OCI-M2 (cell line): ENCODE measurements at regions not wholly inside any gene's neighbourhood (a gene's known extent, or its start where the extent isn't known, plus 50 kb on each side); places are given as distances from the start of the nearest gene placed in this dataset.
"Not testable (repeated sequence)": the region's sequence is repeated elsewhere in the genome, so short reads cannot be mapped to it uniquely, and the experiment has no call there.

Source experiments
- DNase-seq: peaks from one replicate; lab custom pipeline; 2025; ENCODE audit not compliant: unreplicated experiment; lab: John Stamatoyannopoulos, UW

DNA sequence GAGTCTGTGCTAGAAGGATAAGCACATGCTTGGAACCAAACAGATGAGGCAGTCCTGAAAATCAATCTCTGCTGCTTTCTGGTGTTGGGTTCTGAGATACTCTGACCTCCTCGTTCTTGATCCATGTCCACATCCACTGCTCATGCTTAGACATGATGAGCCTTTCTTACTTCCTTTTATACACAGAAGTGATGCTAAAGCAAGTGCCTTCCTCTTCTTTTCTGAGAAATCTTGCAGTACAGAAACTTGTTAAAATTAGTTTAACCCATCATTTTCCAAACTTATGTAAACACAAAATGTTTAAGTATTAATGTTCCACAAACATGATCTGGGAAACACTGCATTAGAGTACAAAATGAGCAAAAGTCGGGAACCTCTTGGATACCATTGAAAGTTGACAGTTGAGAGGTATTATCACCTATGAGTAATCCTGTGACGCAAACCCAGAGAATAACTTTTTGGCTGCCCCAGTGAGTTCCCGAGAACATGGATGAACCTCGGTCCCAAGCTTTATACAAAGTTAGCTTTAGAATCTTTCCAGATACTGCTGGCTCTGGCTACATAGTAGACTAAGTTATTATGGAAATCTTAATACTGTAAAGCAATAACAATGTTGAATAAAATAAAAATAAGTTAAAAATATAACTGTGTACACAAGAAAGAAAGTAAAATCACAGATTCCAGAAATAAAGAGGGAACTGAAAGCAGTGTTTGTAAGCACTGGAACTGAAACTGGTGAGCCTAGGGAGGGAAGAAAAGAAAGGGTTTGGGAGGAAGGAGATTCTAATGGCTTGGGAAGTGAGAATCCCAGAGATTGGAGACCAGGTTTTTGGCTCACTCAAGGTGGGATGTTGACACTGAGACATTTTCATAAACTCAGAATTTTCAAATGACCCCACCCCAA is 429.3 kb upstream of the RUNX1 start:
- DNase-seq, result no peak

DNA sequence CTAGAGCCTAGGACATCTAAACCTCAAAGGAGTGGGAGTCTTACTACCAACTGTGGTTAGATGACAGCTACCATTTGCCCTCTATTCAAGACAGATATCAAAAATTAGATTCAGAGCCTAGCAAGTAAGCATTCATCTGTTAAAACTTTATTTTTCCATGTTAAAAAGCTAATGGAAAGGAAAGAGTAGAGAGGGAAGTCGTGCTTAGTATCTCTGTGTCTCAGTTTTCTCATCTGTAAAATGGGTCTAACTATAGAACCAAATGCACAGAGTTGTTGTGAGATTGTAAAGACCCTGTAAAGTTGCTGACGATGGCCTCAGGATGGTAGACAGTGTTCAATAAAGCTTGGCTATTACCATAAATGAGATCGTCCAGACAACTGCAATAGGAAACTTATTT is 428.5 kb upstream of the RUNX1 start:
- no peak for DNase-seq

DNA sequence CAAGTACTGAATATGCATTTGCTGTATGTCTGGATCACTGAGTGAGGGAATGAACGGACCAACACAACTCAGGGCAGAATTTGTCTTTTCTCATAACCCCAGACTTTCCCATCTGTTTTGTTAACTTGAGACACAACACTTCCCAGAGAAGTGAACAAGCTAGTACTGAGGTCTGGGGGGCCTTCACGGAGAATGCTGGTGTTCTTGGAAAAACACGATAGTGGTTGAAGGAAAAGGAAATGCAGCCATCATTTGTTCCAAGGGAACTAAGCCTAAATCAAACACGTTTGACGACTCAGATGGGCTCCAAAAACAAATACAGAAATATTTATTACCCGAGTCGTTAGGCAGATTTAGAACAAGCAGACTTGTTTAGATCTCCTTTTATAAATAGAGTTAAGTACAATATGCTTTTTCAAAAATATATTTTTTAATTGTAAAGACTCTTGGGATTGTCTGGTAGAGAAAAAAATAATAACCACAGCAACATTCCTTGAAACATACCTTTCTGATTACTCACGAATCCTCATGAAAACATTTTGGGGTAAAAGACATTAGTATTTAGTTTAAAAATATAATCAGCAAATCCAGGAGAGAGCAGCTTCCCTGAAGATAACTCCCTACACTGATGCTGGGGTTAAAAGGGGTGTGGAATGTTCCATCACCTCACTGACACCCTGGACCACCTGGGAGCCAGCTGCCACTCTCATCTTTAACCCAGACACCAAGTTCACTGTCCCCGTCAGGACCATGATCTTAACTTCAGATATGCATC is 427.7 kb upstream of the RUNX1 start:
- DNase-seq, result no peak

DNA sequence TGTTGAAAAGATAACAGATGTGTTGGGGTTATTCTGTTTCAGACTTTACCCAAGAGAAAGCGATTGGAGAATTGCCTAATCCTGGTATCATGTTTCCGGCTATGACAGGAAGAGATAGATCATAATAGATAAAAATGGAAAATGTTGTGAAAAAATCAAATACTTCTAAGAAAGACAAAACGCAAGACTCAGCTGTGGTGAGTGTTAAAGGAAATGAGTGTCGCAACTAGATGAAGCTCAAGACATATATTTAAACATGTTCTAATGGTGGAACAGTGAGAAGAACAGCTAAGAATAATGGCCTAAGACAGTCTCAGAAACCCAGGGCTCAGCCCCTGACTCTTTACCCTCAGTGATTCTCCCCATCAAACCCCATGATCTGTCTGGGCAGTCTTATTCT is 426.7 kb upstream of the RUNX1 start:
- no peak for DNase-seq

DNA sequence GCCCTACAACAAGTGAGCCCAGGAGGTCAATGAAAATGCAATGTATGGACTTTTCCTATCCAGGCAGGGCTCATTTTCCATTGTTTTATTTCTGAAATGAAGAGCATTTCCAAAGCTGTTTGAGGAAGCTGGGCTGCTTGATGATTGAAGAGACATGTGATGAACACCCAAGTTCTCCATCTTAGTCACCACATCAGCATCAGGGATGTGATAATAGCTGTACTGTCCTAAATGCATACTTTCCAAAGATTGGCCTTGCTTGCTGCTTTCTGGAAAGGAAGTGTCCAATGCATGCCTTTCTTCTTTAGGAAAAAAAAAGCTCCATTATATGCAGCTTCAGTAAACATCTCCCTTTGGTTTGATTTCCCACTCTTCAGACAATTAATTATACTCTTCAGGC is 425.9 kb upstream of the RUNX1 start:
- DNase-seq, result no peak

DNA sequence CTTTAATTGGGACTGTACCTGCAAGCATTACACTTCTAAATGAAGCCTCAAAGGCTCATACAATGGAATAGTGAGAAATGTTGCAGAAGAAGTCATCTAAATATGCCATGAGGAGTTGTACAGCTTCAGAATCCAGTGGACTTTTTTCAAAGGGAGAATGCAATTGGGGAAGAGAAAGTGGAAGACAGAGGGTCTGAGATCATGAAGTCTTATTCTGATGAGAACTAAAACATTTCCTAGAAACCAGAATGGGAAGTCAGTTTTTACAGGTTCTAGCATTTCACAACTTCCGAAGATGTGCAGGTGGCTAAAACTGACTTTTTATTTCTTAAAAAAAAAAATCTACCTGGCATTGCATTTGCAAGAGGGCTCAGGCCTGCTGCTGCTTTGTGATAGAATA is 424.4 kb upstream of the RUNX1 start:
- no peak for DNase-seq

DNA sequence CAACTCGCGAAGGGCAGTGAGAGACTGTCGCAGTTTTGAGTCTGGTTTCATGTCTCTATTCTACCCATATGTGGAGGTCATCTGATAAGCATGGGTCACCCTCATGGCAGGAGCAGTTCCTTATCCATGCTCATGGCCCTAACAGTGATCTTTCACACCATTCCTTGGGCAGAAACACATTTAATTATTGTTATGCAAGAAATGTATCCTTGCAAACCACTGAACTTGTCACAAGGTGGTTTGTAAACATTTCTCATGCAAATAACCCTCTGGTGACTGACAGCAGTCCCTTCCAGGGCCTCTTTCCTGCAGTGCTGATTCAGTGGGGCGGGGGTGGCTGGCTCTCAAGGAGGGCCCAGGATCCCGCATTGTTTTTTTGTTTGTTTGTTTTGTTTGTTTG is 421.4 kb upstream of the RUNX1 start:
- no peak for DNase-seq

DNA sequence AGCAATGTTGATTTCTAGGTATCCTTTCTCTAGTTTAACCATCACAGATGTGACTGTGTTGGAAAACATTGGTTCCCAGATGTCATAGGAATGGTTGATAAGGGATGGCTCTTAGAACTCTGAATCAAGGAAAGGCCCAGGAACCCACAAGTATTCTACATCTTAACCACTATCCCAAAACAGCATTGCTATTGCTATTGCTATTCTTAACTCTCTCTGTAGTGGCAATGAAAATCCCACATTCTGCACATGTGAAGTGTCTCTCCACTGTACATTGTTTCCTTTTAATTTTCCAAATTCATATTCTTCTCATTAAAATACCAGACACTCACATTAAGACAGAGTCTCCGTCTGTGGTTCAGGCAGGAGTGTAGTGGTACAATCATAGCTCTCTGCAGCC is 420.4 kb upstream of the RUNX1 start:
- DNase-seq, result no peak

DNA sequence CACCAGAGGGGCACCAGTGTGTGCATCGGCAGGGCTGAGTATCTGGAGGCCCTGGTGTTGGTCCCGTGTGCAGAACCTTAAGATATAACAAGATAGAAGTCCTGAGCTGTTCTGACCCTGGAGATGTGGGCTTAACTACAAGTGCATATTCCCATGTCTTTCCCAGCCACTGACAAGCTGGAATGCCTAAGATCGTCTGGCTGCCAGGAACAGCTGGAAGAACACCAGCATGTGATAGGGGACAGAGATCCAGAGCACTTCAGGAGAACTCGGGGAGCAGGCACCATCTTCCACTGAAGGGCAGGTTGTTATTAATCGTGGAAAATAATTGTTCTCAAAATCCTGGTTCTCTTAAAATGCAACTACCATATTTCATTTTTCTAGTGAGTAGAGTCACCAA is 419.9 kb upstream of the RUNX1 start:
- DNase-seq, result no peak

DNA sequence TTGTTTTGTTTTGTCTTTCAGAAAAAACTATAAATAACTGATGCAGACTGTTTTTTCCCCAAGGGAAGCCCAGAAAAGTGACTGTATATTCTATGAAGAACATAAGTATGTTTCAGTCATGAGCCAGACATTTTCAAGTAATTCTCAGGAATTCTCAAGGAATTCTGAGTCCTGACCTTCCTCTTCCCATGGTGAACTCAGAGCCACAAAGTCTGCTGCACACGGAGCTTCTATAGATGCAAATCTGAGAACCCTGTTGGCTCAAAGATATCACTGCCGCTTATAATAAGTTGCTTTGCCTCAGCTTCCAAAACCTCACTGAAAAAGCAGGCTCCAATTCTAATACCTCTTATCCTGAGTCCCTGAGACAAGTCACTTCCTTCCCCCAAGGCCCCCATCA is 418.5 kb upstream of the RUNX1 start:
- DNase-seq, result no peak

DNA sequence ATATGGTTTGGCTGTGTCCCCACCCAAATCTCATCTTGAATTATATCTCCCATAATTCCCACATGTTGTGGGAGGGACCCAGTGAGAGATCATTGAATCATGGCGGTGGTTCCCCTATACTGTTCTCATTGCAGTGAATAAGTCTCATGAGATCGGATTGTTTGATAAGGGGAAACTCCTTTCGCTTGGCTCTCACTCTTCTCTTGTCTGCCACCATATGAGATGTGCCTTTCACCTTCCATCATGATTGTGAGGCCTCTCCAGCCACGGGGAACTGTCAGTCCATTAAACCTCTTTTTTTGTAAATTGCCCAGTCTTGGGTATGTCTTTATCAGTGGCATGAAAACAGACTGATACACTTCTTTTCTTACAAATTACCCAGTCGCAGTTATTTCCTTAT is 417.6 kb upstream of the RUNX1 start:
- DNase-seq, result not testable (repeated sequence)

DNA sequence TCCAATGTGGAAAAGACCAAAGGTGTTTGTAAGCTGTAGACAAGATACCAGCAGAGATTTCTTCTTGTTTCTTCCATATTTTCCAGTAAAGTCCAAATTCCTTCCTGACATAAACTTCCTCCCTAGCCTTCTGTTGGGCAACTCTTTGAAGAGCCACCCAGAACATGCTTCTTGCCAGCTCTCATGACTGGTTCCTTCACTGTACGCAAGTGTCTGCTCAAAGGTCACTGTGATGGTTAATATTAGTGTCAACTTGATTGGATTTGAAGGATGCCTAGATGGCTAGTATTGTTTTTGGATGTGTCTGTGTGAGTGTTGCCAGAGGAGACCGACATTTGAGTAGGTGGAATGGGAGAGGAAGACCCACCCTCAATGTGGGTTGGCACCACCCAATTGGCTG is 416.6 kb upstream of the RUNX1 start:
- no peak for DNase-seq

DNA sequence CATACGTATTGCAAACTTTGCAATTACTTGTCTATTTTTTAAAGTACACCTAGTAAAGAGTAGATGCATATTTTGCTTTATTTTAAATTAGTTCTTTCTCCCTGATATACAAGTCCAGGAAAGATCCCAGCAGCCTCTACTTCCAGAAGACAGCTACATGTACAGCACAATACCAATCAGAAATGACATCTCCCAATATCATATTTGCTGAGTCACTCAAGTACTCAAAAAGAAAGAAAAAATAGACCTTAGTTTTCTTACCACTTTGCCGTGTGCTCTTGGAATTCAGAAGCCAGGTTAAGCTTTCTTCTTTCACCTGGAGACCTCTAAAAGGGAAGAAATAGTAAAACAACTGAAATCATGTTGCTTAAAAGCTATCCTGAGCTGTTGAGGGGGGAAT is 412.6 kb upstream of the RUNX1 start:
- DNase-seq, result no peak

DNA sequence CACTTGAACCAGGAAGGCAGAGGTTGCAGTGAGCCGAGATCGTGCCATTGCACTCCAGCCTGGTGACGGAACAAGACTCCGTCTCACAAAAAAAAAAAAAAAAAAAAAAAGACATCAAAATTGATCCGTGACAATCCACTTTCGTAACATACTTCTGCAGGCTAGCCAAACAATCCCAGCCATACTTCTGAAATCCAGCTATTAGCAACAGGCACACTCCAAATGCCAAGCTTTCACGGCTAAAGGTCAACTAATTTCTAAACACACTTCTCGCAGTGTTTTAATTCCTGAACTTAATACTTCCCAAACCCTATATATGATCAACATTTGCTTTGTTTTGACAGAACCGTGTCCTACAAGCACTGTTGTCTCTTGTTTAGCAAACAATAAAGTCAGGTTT is 411.3 kb upstream of the RUNX1 start:
- no peak for DNase-seq

DNA sequence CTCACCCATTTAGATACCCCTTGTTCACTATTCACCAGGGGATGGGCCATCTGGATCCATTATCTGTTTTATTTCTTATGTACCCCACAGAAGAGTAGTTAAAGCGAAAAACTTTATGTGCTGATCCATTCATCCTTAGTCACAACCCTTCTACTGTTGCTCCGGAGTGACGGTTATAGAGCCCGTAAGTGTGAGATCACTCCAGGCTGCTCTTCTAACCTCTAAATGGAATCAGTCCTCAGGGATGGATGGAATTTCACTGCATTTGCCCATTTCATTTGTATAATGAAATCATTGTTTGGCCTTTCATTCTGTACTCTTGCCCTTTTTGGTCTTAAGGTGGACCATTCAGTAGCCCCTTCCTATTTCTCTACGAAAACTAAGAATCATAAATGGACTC is 409.3 kb upstream of the RUNX1 start:
- DNase-seq, result no peak

DNA sequence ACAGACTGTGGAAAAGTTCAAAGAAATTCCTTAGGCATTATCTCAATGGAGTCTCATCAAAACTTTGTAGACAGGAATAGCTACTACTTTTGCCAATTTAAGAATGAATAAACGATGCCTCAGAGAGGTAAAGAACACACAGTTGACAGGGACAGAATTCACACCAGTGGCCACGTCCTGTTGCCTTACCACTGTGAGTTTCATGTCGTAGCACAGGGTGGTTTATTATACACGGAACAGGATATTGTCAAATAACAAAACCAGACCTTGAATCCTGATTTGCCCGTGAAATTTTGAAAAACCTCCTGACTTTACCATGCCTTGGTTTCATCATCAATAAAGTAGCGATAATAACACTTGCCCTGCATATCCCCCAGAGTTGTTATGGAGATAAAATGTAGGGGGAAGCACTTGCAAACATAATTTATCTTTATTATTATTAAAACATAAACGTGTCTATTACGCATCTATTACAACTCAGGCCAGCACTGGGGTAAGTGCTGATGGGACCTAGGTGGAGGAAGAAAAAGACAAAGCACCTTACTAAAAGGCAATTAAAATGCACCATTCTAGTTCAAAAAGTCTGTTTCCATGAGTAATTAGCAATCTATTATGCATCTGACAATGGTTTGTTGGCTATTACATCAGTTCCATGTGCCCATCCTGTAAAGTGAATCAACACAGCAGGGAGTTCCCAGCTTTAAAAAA is 408.1 kb upstream of the RUNX1 start:
- DNase-seq, result no peak

DNA sequence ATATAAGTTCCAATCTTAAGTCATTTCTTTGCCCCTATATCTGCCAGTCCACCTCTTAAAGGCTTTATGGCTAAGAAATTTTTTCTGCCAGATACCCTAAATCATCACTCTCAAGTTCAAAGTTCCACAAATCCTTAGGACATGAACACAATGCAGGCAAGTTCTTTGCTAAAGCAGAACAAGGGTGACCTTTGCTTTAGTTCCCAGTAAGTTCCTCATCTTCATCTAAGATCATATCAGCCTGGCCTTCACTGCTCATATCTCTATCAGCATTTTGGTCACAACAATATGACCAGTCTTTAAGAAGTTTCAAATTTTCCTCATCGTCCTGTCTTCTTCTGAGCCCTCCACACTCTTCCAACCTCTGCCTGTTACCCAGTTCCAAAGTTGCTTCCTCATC is 402.2 kb upstream of the RUNX1 start:
- no peak for DNase-seq

DNA sequence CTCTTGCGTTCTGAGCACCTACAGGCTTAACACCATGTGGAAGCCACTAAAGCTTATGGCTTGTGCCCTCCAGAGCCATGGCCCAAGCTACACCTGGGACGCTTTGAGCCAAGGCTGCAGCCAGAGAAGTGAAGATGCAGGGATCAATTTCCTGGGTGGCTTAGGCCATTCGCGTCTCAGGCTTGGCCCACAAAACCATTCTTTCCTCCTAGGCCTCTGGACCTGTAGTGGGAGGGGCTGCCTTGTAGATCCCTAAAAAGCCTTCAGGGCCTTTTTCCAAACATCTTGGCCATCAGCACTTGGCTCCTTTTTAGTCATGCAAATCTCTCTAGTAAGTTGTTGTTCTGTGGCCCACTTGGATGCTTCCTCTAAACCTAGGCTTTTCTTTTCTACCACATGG is 401.7 kb upstream of the RUNX1 start:
- no peak for DNase-seq

DNA sequence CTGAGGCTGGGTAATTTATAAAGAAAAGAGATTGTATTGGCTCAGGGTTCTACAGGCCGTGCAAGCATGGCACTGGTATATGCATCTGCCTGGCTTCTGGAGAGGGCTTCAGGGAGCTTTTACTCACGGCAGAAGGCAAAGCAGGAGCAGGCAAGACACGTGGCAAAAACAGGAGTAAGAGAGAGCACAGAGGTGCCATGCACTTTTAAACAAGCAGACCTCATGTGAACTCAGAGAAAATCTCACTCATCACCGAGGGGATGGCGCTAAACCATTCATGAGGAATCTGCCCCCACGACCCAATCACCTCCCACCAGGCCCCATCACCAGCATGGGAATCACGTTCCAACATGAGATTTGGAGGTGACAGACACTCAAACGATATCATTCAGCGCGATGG is 400.7 kb upstream of the RUNX1 start:
- DNase-seq, result no peak

DNA sequence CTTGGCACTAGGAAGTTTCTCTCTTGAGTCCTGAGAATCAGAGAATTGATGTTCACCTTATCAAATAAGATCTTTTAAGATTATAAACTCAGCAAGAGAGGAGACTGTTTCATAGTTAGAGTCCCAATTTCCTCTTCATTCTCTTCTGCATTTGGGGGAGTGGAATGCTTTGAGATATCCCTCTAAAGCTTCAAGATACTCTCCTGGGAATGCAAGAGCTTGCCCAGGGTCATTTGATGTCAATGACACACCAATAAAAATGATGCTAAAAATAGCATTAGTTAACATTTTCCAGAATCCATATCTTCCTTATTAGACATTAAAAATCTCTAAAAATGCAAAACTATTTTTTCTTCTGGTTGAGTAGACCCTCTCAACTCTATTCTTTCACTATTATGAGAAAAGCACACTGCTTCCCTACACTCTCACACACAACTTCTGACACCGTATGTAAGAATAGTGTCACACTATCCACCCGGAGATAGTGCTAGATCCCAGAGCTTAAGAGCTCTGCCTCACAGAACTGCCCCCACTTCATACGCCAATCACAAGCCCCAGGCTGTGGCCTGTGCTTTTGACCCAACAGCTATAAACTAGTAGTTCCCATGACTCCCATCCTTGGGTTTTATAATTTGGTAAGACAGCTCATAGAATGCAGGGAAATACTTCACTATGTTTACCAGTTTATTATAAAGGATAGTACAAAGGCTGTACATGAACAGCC is 399.9 kb upstream of the RUNX1 start:
- DNase-seq, result no peak

DNA sequence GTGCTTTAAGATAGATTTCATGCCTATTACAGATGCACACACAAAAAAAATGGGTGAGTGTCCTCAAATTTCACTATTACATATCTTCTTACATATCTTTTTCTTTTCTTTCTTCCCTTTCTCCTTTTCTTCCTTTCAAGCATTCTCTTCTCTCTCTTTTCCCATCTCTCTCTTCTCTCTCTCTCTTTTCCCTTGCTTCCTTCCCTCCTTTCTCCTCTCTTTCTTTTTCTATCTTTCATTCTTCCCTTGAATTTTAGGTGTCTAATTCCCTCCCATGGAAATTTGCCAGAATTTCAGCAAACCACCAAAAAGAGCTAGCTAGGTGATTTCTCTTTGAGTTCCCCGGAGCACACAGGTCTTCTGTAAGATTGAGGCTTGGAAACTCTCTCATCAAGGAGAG is 395.3 kb upstream of the RUNX1 start:
- DNase-seq, result no peak
